OCI-LY7 (cell line): ENCODE measurements at regions not wholly inside any gene's neighbourhood (a gene's known extent, or its start where the extent isn't known, plus 50 kb on each side); places are given as distances from the start of the nearest gene placed in this dataset.

Experiments used
- CTCF ChIP-seq: fragments of 200-600 bp; sonication (generic); conservative IDR thresholded peaks from 2 replicates; pipeline ENCODE4 v1.5.1; 2014; ENCODE audit warnings: mild to moderate bottlenecking, antibody characterized with exemption, low read length, moderate library complexity, mixed read lengths
- EZH2phosphoT487 ChIP-seq: fragments of 200-600 bp; sonication (generic); IDR thresholded peaks from 2 replicates; pipeline ENCODE4 v1.6.1; 2018; ENCODE audit warnings: low read depth, borderline replicate concordance, mild to moderate bottlenecking, mixed run types, antibody characterized with exemption, low read length, moderate library complexity, mixed read lengths

- no peak for TF ChIP-seq CTCF
- TF ChIP-seq EZH2phosphoT487 = no peak
Measured at GRCh38 chr13:50437252-50437651, 406.2 kb downstream of the DLEU7 start.
